ENCODE measurements at regions not wholly inside any gene's neighbourhood (a gene's known extent, or its start where the extent isn't known, plus 50 kb on each side); places are given as distances from the start of the nearest gene placed in this dataset.

GRCh38 chr2:193988784-193989183, 1668.2 kb upstream of the SLC39A10 start:
- TF ChIP-seq NRF1 (IDR thresholded peaks at IDR 0.05; ENCODE audit: low read depth, low read length) (no peak), RAD21 (IDR thresholded peaks at IDR 0.05; ENCODE audit: low read length) (no peak), REST (IDR thresholded peaks at IDR 0.05; ENCODE audit: low read depth, low read length) (no peak)
- TF ChIP-seq, protein P1, sequence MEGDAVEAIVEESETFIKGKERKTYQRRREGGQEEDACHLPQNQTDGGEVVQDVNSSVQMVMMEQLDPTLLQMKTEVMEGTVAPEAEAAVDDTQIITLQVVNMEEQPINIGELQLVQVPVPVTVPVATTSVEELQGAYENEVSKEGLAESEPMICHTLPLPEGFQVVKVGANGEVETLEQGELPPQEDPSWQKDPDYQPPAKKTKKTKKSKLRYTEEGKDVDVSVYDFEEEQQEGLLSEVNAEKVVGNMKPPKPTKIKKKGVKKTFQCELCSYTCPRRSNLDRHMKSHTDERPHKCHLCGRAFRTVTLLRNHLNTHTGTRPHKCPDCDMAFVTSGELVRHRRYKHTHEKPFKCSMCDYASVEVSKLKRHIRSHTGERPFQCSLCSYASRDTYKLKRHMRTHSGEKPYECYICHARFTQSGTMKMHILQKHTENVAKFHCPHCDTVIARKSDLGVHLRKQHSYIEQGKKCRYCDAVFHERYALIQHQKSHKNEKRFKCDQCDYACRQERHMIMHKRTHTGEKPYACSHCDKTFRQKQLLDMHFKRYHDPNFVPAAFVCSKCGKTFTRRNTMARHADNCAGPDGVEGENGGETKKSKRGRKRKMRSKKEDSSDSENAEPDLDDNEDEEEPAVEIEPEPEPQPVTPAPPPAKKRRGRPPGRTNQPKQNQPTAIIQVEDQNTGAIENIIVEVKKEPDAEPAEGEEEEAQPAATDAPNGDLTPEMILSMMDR (IDR thresholded peaks at IDR 0.05): no peak
